Dendritic cell treated with granulocyte-macrophage colony-stimulating factor and Interleukin-4, amounts not matched to agents 40 ng/mL and 50 ng/mL, for 4 days (primary cell): ENCODE measurements at regions not wholly inside any gene's neighbourhood (a gene's known extent, or its start where the extent isn't known, plus 50 kb on each side); places are given as distances from the start of the nearest gene placed in this dataset.

Experiments used
- H3K27ac Mint-ChIP-seq: one replicate; pipeline ENCODE4 v1.8.0; 2022; ENCODE audit warnings: mild to moderate bottlenecking, mixed read lengths
- H3K27me3 Mint-ChIP-seq: one replicate; pipeline ENCODE4 v1.8.0; 2022; ENCODE audit warnings: mild to moderate bottlenecking, mixed read lengths
- H3K36me3 Mint-ChIP-seq: one replicate; pipeline ENCODE4 v1.8.0; 2022; ENCODE audit warnings: low read depth, mixed read lengths
- H3K4me1 Mint-ChIP-seq: one replicate; pipeline ENCODE4 v1.8.0; 2022; ENCODE audit warnings: low read depth, mixed read lengths
- H3K4me3 Mint-ChIP-seq: one replicate; pipeline ENCODE4 v1.8.0; 2022; ENCODE audit warnings: mild to moderate bottlenecking, moderate library complexity, mixed read lengths
- H3K9me3 Mint-ChIP-seq: one replicate; pipeline ENCODE4 v1.8.0; 2022; ENCODE audit warnings: mixed read lengths
- intact Hi-C: fragments of 100-400 bp; cut with micrococcal nuclease; formaldehyde crosslinking; loops from one replicate; pipeline ENCODE4 v1.15.0; 2022

DNA sequence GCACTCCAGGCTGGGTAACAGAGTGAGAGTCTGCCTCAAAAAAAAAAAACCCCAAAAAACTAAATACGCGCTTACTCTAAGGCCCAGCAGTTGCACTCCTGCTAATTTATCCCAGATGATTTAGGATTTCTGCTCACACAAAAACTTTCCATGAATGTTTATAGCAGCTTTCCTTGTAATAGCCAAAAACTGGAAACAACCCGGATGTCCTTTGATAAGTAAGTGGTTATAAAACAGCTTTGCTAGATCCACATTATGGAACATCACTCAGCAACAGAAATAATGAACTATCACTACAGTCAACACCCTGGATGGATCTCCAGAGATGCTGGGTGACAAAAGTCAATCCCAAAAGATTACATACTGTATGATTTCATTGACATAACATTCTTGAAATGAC lies 220.4 kb upstream of the JARID2 start:
- H3K27me3 Mint-ChIP-seq = no peaks in the 10 kb centered on the region
- no peak overlapping the region for H3K4me3 Mint-ChIP-seq
- H3K9me3 Mint-ChIP-seq = no peaks in the 10 kb centered on the region
- no peaks in the 10 kb centered on the region for H3K36me3 Mint-ChIP-seq
- intact Hi-C loops = no loop called here
- H3K4me1 Mint-ChIP-seq = peaks cover 12% of the 10 kb centered on the region
- H3K27ac Mint-ChIP-seq = no peak overlapping the region

DNA sequence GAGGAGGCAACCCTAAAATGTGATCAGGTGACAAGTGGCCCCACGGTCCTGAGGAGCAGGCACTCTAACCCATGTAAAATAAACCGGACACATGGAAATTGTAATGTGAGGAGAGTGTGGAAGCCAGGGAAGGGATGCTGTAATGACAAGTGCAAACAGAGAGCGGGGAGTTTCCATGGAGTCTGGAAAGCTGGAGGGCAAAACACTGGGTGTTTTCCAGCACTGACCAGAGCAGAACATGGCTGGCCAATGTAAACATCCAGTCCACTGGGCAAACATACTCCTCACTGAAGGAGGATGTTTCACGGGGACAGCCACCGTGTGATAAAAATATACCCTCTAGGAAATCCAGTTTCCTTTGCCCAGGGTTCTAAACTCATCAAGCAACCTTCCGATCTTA lies 219.0 kb upstream of the JARID2 start:
- H3K27ac Mint-ChIP-seq = no peak overlapping the region
- H3K4me1 Mint-ChIP-seq = peaks cover 9% of the 10 kb centered on the region
- no peaks in the 10 kb centered on the region for H3K9me3 Mint-ChIP-seq
- intact Hi-C loops = no loop called here
- H3K27me3 Mint-ChIP-seq = no peaks in the 10 kb centered on the region
- H3K36me3 Mint-ChIP-seq = no peaks in the 10 kb centered on the region
- no peak overlapping the region for H3K4me3 Mint-ChIP-seq

DNA sequence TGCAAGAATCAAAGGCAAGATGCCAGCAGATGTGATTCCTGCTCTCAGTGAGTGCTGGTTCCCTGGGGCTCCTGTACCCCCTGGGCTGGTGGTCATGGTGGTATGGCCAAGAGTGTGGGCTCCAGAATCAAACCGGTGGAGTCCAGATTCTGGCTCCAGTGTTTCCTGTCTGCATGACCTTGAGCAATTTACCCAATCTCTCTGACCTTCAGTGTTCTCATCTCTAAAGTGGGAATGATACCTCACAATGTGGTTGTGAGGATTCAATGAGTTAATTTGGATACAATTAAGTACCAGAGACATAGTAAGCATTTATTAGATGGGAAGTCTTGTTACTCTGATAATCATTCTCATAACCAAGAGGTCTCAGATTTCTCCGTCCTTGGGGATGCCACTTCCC lies 218.4 kb upstream of the JARID2 start:
- intact Hi-C loops = no loop called here
- Mint-ChIP-seq H3K9me3 (no peaks in the 10 kb centered on the region), H3K27ac (no peak overlapping the region), H3K4me1 (peaks cover 5% of the 10 kb centered on the region), H3K36me3 (no peaks in the 10 kb centered on the region), H3K4me3 (no peak overlapping the region), H3K27me3 (no peaks in the 10 kb centered on the region)

DNA sequence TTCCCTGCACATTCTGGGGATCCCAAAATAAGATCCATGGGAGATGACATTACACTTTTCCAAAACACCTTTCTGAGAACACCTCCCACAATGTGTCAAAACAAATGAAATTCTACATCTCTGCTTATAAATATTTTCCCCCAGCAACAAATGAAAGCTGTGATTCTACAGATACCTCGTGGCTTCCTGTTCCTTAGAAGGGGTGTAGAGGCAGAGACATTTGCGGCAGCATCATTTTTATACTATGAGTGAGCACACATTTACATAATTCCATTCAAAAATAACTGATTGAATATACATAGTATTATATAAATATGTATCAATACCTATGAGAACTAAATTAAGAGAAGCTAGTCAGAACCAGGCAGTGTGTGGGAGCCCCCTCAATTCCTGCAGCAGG lies 213.9 kb upstream of the JARID2 start:
- Mint-ChIP-seq H3K27ac (no peak overlapping the region), H3K4me1 (peaks cover 7% of the 10 kb centered on the region), H3K4me3 (no peak overlapping the region), H3K36me3 (no peaks in the 10 kb centered on the region), H3K27me3 (no peaks in the 10 kb centered on the region), H3K9me3 (no peaks in the 10 kb centered on the region)
- intact Hi-C loops = no loop called here

- Mint-ChIP-seq H3K4me3 (no peak overlapping the region), H3K27ac (no peak overlapping the region), H3K9me3 (no peaks in the 10 kb centered on the region), H3K4me1 (peaks cover 12% of the 10 kb centered on the region), H3K36me3 (no peaks in the 10 kb centered on the region), H3K27me3 (no peaks in the 10 kb centered on the region)
- intact Hi-C loops = no loop called here
Measured at GRCh38 chr6:15033850-15034203, 212.0 kb upstream of the JARID2 start.

- no peak overlapping the region for H3K4me3 Mint-ChIP-seq
- intact Hi-C loops = no loop called here
Measured at GRCh38 chr6:15036690-15037245, 209.1 kb upstream of the JARID2 start.

GRCh38 chr6:15037253-15037652 lies 208.6 kb upstream of the JARID2 start:
- Mint-ChIP-seq H3K4me1 (peaks cover 16% of the 10 kb centered on the region), H3K4me3 (no peak overlapping the region), H3K27ac (no peak overlapping the region), H3K36me3 (no peaks in the 10 kb centered on the region), H3K9me3 (no peaks in the 10 kb centered on the region), H3K27me3 (no peaks in the 10 kb centered on the region)
- intact Hi-C loops = no loop called here

More at GRCh38 chr6:15036690-15037245, 209.1 kb upstream of the JARID2 start:
- peaks cover 16% of the 10 kb centered on the region for H3K4me1 Mint-ChIP-seq
- H3K36me3 Mint-ChIP-seq = no peaks in the 10 kb centered on the region
- no peaks in the 10 kb centered on the region for H3K9me3 Mint-ChIP-seq
- no peaks in the 10 kb centered on the region for H3K27me3 Mint-ChIP-seq
- no peak overlapping the region for H3K27ac Mint-ChIP-seq

GRCh38 chr6:15038013-15038791 lies 207.7 kb upstream of the JARID2 start:
- no peaks in the 10 kb centered on the region for H3K9me3 Mint-ChIP-seq
- no peak overlapping the region for H3K4me3 Mint-ChIP-seq
- H3K4me1 Mint-ChIP-seq = peaks cover 16% of the 10 kb centered on the region
- intact Hi-C loops = no loop called here
- H3K36me3 Mint-ChIP-seq = no peaks in the 10 kb centered on the region
- H3K27ac Mint-ChIP-seq = no peak overlapping the region
- peaks cover 2% of the 10 kb centered on the region for H3K27me3 Mint-ChIP-seq

DNA sequence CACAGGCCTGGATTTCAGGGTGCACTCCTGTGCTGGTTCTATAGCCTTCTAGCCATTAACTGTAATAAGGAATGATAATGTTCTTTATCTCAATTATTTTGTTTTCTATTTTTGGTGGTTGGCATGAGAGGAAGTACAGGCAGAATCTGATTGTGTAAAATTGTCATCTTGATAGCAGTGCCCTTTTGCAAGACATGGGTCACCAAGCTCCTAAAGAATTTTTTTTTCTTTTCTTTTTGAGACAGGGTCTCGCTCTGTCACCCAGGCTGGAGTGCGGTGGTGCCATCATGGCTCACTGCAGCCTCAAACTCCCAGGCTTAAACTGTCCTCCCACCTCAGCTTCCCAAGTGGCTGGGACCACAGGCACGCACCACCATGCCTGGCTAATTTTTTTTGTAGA lies 206.7 kb upstream of the JARID2 start:
- Mint-ChIP-seq H3K4me1 (peaks cover 19% of the 10 kb centered on the region), H3K27me3 (peaks cover 3% of the 10 kb centered on the region), H3K4me3 (no peak overlapping the region), H3K27ac (no peak overlapping the region), H3K9me3 (no peaks in the 10 kb centered on the region), H3K36me3 (no peaks in the 10 kb centered on the region)
- intact Hi-C loops = no loop called here

DNA sequence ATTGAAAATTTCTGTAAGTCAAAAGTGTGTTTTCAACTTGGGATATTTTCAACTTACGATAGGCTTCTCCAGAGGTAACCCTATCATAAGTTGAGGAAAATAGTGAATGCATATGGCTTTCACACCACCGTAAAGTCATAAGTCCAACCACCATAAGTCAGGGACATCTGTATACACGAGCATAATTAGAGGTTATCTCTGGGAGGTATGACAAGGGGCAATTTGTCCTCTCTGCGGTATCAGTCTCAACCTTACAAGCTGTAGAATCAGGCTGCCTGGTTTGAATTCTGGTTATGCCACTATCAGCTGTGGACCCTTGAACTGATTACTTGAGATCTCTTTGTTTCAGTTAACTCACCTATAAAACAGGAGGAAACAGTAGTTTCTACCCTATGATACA lies 202.9 kb upstream of the JARID2 start:
- Mint-ChIP-seq H3K27ac (no peak overlapping the region), H3K4me3 (no peak overlapping the region), H3K27me3 (peaks cover 5% of the 10 kb centered on the region), H3K9me3 (no peaks in the 10 kb centered on the region), H3K4me1 (peaks cover 16% of the 10 kb centered on the region), H3K36me3 (no peaks in the 10 kb centered on the region)
- intact Hi-C loops = no loop called here

DNA sequence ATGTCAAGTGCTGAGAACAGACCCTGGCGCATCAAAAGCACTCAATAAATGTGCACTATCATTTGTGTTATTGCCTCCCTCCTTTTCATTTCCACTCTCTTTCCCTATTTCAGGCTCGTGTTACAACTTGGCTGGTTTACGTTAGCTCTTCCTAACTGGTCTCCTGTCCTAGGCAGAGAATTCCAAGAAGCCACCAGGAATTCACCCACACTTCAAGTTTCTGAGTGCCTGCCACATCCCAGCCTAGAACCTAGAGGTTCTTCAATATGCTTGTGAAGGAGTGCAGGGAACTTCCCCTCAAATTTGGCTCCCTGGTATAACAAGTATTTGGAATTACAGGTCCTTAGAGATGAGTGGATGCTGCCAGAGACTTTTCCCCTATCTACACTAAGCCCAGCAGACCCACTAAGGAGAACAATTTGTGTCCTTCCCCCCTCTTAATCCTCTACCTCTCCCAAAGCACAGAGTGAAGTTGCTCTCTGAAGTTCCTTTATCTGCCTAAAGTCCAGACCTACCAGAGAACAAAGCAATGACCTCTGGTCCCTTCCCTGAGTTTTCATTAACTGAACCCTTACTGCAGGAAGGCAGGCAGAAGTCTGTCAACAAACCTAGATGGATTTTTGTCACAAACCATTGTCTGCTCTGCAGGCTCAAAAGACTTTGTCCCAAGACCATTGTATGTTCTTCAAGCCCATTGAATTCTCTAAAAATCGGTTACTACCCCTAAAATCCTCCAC lies 201.6 kb upstream of the JARID2 start:
- Mint-ChIP-seq H3K27me3 (peaks cover 5% of the 10 kb centered on the region), H3K27ac (peak overlapping the region; percentile 55)

DNA sequence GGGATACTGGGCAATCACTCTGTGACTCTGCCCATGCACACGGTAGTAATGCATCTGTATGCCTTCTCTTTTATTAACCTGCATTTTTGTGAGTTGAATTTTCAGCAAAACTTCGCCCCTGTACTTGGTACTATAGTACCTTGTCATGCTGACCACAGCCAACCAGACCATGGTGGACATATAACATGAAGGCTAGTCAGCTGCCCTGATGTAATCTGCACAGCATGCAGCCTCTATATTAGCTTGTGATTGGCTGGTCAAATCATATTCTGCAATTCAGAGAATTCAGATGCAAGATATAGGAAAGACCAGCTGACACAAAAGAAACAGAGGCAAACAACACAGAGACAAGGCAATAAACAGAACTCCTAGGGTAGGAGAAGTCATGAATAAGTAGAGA lies 200.9 kb upstream of the JARID2 start:
- no peaks in the 10 kb centered on the region for H3K36me3 Mint-ChIP-seq
- H3K4me1 Mint-ChIP-seq = peaks cover 17% of the 10 kb centered on the region
- no peaks in the 10 kb centered on the region for H3K9me3 Mint-ChIP-seq
- peaks cover 5% of the 10 kb centered on the region for H3K27me3 Mint-ChIP-seq
- no peak overlapping the region for H3K27ac Mint-ChIP-seq
- intact Hi-C loops = no loop called here
- H3K4me3 Mint-ChIP-seq = no peak overlapping the region

More for the DNA sequence above, 201.6 kb upstream of the JARID2 start:
- H3K4me1 Mint-ChIP-seq = peaks cover 17% of the 10 kb centered on the region
- no peaks in the 10 kb centered on the region for H3K9me3 Mint-ChIP-seq
- H3K4me3 Mint-ChIP-seq = no peak overlapping the region
- intact Hi-C loops = no loop called here
- H3K36me3 Mint-ChIP-seq = no peaks in the 10 kb centered on the region

- no peak overlapping the region for H3K27ac Mint-ChIP-seq
- intact Hi-C loops = no loop called here
- no peaks in the 10 kb centered on the region for H3K9me3 Mint-ChIP-seq
- no peaks in the 10 kb centered on the region for H3K36me3 Mint-ChIP-seq
- peaks cover 5% of the 10 kb centered on the region for H3K27me3 Mint-ChIP-seq
- no peak overlapping the region for H3K4me3 Mint-ChIP-seq
- H3K4me1 Mint-ChIP-seq = peaks cover 17% of the 10 kb centered on the region
Measured at GRCh38 chr6:15046751-15047150, 199.1 kb upstream of the JARID2 start.

DNA sequence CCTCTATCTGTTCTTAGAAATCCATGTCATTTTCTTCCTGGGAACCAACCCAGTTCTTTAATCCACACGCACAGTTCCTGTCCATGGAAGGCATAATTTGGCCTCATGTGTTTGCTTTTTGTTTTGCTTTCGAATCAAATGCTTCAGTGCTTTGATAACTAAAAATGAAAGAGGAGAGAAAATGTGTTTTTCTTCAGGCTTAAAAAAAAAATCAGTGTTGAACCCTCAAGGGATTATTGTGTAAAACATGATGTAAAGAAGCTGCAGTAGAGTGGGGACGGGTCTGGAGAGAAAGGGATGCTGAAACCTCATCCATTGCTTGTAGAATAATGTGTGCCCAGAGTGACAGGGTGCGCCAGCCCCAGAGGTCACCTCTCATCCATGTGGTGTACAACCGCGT lies 197.5 kb upstream of the JARID2 start:
- Mint-ChIP-seq H3K27ac (no peak overlapping the region), H3K36me3 (no peaks in the 10 kb centered on the region)
- intact Hi-C loops = no loop called here

More for the DNA sequence above, 197.5 kb upstream of the JARID2 start:
- Mint-ChIP-seq H3K27me3 (peaks cover 4% of the 10 kb centered on the region), H3K9me3 (no peaks in the 10 kb centered on the region), H3K4me3 (no peak overlapping the region), H3K4me1 (peaks cover 17% of the 10 kb centered on the region)
